NB4 (cell line): ENCODE measurements at regions not wholly inside any gene's neighbourhood (a gene's known extent, or its start where the extent isn't known, plus 50 kb on each side); places are given as distances from the start of the nearest gene placed in this dataset.
"Not testable (repeated sequence)": the region's sequence is repeated elsewhere in the genome, so short reads cannot be mapped to it uniquely, and the experiment has no call there.

Source experiments
- MAX ChIP-seq: IDR thresholded peaks from 2 replicates; pipeline ENCODE4 v1.6.1; 2011; ENCODE audit warnings: low read depth, low read length
- MYC ChIP-seq: IDR thresholded peaks from 2 replicates; pipeline ENCODE4 v1.6.1; 2011; ENCODE audit warnings: low read depth, low read length
- POLR2A ChIP-seq: IDR thresholded peaks from 2 replicates; pipeline ENCODE4 v1.6.1; 2011; ENCODE audit warnings: mild to moderate bottlenecking; ENCODE audit not compliant: insufficient read length; ENCODE audit errors: extremely low read depth
- TF ChIP-seq, protein P1 (sequence below): IDR thresholded peaks from one replicate; pipeline ENCODE4 v1.5.1; 2012; ENCODE audit warnings: low read depth, low read length

GRCh38 chr10:8179773-8180172 lies 125.3 kb downstream of the GATA3 start:
- TF ChIP-seq, protein P1, sequence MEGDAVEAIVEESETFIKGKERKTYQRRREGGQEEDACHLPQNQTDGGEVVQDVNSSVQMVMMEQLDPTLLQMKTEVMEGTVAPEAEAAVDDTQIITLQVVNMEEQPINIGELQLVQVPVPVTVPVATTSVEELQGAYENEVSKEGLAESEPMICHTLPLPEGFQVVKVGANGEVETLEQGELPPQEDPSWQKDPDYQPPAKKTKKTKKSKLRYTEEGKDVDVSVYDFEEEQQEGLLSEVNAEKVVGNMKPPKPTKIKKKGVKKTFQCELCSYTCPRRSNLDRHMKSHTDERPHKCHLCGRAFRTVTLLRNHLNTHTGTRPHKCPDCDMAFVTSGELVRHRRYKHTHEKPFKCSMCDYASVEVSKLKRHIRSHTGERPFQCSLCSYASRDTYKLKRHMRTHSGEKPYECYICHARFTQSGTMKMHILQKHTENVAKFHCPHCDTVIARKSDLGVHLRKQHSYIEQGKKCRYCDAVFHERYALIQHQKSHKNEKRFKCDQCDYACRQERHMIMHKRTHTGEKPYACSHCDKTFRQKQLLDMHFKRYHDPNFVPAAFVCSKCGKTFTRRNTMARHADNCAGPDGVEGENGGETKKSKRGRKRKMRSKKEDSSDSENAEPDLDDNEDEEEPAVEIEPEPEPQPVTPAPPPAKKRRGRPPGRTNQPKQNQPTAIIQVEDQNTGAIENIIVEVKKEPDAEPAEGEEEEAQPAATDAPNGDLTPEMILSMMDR, result not testable (repeated sequence)
- not testable (repeated sequence) for TF ChIP-seq POLR2A, MYC, MAX
